Stimulated activated CD8-positive, alpha-beta memory T cell treated with anti-CD3 and anti-CD28 coated beads, Interleukin-7, amount 100 ng/mL, for 24 hours (primary cell): ENCODE measurements at regions not wholly inside any gene's neighbourhood (a gene's known extent, or its start where the extent isn't known, plus 50 kb on each side); places are given as distances from the start of the nearest gene placed in this dataset.
"Not testable (repeated sequence)": the region's sequence is repeated elsewhere in the genome, so short reads cannot be mapped to it uniquely, and the experiment has no call there.

ENCODE experiments used
- DNase-seq: peaks from one replicate; pipeline ENCODE4 v3.0.0-alpha.2; 2020; ENCODE audit warnings: low read depth

- no peak for DNase-seq
Observed at GRCh38 chr2:199216253-199216652, 241.5 kb downstream of the SATB2 start.

DNA sequence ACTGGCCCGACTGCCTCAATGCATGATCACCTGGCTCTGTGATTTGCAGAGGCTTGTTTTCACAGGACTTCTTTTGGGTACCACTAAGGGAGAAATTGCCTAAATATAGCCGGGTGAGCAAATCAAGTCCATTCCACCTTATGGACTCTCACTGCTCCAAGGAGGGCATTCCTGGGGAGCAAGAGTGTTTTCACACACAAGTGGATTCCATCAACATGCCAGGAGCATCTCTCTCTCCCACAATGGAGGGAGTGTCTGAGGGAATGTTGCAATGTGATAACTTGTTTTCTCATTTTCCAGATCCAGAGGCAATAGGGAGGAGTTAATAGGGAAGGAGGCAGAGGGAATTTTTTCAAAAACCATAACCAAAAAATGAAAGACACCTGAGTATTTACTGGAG, 250.7 kb downstream of the SATB2 start:
- no peak for DNase-seq

DNA sequence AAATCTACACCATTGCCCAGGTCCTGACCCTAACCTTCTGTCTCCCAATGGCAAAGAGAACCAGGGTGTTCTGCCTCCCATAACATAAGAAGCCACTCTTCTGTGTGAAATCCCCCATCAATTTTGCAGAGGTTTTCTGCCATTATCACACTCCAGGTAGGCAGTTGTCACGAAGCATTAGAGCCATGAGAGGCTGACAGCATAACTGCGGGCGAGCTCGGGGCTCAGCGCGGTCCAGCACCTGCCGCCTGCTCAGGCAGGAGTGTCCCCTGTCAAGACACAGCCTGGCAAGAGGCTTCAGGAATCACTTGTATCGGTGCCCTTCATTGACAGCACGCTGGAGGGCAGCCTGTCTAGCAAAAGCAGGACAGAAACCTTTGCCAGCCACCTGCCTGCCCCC, 251.2 kb downstream of the SATB2 start:
- no peak for DNase-seq

DNA sequence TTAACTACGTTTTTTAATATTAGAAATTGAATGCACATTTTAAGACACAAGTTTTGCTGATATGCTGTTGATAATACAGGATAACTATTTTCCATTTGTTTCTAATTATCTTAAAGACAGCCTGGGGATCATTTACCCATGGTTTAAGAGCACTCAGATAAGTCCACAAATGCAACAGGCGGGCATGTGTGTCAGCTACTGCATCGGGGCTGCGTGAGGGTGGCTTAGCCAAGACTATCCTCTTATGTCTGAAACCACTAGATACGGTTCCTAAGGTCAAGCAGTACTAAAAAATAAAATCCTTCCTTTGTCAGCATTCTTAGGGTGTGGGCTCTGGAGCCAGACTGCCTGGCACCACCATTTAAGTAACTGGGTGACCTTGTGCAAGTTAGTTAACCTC, 254.8 kb downstream of the SATB2 start:
- no peak for DNase-seq

- DNase-seq, result no peak
Observed at GRCh38 chr2:199201539-199201938, 256.2 kb downstream of the SATB2 start.

DNA sequence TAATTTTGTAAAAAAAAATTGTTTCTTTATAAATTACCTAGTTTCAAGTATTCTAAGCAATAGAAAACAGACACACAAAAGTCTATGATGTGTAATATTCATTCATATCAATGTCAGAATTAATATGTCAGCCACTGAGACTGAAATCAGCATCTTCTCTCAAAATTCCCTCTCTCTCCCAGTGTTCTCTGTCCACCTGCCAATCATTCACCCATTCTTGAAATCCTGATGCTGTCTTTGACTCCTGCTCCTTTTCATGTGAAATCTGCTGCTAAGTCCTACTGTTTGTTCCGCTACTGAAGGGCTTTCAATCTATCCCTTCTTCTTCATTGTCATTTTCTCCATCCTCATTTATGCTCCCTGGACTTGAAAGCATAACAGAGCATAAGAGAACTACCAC, 257.9 kb downstream of the SATB2 start:
- no peak for DNase-seq

- no peak for DNase-seq
Observed at GRCh38 chr2:199197448-199197847, 260.3 kb downstream of the SATB2 start.

DNA sequence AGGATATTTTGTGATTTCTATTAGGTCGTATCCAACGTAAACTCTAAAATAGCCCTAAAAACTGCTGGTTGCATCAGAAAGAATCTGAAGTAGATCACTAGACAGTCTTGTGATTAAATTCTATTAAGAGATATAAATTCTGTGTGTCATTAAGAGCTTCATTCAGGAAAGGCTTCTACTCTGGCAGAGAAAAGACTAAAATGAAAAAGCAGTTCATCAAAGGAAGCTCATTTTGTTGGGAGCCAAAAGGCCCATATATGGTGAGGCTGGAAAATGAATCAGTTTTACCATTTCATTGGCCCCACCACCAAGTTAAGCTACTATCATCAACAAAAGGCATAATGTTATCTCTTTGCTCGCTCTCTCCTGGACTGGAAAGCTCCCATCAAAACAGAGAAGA, 261.1 kb downstream of the SATB2 start:
- DNase-seq, result no peak

DNA sequence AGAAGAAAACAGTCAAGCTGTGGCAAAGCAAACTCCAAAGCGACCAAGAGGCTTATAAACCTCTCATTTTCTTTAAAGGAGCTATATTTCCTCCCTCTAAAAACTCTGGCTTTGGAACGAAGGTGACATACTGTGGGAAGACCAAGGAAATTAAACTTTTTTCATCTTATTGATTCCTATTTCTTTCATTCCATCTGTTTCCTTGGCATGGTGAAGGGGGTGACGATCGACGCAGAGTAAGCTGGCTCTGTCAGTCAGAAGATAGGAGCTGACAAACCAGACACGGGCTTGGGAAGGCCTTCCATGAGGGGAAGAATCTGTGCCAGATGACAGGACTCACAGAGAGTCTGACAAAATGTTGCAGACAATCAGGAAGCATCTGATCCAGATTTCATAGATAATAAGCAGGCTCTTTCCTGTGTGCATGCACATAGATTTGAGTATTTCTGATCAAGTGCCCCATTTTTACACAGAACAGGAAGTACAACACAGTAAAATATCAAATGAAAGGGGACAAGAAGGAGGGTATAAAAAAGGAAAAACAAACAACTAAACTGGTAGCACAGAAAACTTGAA, 261.7 kb downstream of the SATB2 start:
- no peak for DNase-seq

- no peak for DNase-seq
Observed at GRCh38 chr2:199191461-199191860, 266.3 kb downstream of the SATB2 start.

- no peak for DNase-seq
Observed at GRCh38 chr2:199189229-199189628, 268.5 kb downstream of the SATB2 start.

- no peak for DNase-seq
Observed at GRCh38 chr2:199186301-199186751, 271.4 kb downstream of the SATB2 start.

GRCh38 chr2:199185174-199185573, 272.6 kb downstream of the SATB2 start:
- DNase-seq, result not testable (repeated sequence)

DNA sequence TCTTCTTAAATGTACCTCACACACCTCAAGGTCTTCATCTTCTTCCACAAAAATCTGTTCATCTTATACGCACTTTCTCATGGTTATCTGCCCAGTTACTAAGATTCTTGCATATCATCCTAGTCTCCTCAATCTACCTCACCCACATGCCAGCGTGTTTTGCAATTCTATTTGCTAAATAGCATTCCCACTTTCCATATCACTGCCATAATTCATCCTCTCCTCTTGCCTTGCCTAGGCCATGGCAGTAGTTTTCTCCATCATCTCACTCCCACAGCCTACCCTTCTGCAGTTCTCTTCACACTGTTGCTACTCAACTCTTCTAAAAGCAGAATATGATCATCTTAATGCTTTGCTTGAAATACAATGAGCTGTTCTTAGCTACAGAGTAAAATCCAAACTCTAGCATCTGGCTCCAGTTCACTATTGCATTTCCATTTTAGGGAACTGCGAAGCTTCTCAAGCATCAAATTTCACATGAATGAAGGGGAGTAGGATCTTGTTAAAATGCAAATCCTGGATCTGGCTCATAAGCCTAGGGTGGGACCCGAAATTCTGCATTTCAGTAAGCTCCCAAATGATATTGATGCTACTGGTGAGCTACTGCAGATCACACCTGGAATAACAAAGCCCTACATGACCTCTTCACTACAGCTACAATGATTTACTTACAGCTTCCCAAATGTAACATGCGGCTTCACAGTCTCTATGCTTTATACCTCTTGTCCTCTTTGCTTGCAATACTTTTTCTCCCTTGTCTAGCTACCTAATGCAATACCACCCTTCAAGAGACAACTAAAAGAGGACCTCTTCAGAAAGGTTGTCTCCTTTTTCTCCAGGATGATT, 293.9 kb downstream of the SATB2 start:
- DNase-seq, result no peak

DNA sequence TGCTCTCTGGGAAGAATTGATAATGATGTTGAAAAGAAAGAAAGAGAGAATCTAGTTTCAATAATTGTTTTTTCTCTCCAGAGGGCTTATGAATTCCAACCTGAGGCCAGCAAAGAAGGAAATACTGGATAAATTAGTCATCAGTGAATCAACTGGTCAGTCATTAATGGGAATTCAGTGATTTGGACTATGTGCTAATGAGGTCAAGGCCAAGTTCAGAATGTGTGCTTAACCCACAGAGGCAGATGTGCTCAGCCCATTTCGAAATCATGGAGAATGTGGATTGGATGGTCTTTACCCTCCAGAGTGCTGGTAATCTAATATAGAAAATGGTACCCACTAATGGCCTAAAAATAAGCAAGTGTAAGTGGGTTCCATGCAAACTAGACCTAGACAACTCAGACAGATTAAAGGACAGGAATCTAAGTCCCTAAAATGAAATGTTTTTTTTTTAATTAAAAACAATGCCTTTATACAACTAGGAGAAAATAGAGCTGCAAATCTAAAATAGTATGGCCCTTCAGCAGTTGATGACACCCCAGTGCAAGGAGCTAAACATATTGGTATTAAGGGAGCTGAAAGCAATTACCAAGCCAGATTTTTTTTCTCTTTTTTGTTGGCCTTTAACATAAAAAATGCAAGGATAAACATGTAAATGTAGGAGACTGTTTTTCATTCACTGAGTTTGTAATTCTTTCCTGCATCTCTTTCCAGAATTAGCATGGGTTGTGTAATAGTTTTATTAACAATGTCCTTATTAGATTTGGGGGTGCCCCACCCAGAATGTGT, 296.9 kb downstream of the SATB2 start:
- DNase-seq, result no peak

DNA sequence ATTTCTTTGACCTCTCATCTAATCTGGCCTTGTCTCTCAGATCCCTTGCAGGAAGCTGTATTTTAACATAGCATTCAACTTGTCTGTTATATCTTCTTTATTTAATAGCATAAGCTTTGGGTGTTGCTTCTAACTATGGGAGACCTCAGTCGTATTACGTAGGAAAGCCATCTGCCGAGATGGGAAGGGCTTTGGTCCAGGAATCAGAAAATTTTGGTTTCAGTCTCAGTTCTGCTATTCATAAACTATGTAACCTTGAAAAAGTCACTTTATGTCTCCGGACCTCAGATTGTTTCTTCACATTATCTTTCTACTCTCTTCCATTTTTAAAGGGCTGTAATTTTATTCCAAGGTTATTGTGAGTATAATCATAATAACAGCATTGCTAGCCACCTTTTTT, 297.7 kb downstream of the SATB2 start:
- DNase-seq, result no peak

- no peak for DNase-seq
Observed at GRCh38 chr2:199148076-199148845, 309.5 kb downstream of the SATB2 start.

DNA sequence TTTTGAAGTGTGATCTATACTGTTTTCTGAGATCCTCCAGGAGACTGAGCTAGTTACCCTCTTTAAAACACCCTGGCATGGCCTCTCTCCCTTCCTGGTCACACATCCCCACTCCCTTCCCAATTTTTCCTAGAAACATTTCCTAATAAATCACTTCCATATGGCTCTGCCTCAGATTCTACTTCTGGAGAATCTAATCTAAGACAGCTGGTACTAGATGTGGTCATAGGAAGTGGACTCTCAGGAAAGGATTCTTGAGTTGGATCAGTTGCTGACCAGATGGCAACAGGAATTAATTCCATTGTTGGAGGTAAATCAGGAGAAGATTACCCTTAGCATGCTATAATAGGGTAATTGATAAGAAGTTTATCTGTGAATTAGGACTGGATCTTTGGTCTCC, 310.5 kb downstream of the SATB2 start:
- no peak for DNase-seq

DNA sequence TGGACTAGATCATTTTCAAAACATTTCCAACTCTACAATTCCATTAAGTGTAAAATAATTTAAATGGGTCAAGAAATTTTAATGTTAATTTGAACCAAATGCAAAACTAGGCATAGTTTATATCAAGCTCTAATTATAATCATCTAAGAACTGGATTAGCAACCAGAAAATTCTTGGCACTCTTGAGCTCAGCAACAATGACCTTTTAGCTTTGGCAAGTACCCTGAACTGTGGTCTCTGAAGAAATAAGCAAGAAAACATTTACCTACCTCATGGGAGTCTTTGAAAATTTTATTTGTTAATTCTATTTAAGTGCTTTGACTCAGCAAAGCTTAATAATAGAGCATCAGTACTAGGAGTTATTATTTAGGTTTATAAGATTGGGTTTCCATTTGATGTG, 313.2 kb downstream of the SATB2 start:
- DNase-seq, result no peak

- DNase-seq, result no peak
Observed at GRCh38 chr2:199144036-199144435, 313.7 kb downstream of the SATB2 start.

DNA sequence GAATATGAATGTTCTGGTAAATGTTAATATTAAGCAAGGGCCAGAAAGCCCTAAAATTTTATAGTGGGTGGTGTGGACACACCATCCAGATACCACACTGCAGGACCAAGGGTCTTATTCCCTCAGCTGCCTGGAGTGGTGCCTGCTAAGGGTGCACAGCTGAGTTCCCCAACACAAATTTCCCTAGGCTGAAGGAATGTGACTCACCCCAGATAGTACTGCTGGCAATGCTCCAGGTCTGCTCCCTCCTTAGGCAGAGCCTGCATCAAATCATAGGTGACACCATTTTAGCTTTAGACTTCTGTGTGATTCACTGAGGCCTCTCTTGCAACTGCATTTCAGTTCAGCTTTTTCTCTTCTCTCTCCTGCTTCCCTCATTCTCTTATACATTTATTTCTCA, 321.1 kb downstream of the SATB2 start:
- no peak for DNase-seq

DNA sequence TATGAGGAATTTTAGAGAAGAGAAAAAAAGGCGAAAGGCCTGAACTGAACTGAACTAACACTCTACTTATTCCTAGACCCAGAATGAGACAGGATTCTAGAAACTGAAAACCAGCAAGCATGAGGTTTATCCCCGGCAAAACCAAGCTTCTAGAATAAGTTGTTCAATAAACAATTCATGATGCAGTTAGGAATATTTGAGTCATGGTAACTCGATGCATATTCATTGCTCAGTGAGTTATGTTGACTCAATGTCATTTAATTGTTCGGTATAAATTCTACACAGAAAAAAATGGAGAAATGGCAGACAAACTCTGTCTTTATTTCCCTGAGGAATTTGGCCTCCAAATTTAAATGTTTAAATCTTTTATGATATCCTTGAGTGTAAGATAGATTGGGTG, 321.5 kb downstream of the SATB2 start:
- no peak for DNase-seq
